GM13976 (cell line): ENCODE measurements at regions not wholly inside any gene's neighbourhood (a gene's known extent, or its start where the extent isn't known, plus 50 kb on each side); places are given as distances from the start of the nearest gene placed in this dataset.

Source experiments
- DNase-seq: peaks from one replicate; pipeline ENCODE4 v3.0.0; 2012; ENCODE audit warnings: low spot score
- in situ Hi-C: fragments of 300-500 bp; cut with MboI; formaldehyde crosslinking; loops from one replicate; pipeline ENCODE4 v1.12.0; 2022; ENCODE audit warnings: low sequenced_read_pairs, mixed read lengths, inconsistent platforms; ENCODE audit not compliant: unreplicated experiment
- TF ChIP-seq, protein P1 (sequence below): IDR thresholded peaks from 2 replicates; pipeline ENCODE4 v1.5.1; 2012; ENCODE audit warnings: borderline replicate concordance, mild to moderate bottlenecking; ENCODE audit not compliant: insufficient read depth; ENCODE audit errors: extremely low read depth, missing control alignments, control extremely low read depth

DNA sequence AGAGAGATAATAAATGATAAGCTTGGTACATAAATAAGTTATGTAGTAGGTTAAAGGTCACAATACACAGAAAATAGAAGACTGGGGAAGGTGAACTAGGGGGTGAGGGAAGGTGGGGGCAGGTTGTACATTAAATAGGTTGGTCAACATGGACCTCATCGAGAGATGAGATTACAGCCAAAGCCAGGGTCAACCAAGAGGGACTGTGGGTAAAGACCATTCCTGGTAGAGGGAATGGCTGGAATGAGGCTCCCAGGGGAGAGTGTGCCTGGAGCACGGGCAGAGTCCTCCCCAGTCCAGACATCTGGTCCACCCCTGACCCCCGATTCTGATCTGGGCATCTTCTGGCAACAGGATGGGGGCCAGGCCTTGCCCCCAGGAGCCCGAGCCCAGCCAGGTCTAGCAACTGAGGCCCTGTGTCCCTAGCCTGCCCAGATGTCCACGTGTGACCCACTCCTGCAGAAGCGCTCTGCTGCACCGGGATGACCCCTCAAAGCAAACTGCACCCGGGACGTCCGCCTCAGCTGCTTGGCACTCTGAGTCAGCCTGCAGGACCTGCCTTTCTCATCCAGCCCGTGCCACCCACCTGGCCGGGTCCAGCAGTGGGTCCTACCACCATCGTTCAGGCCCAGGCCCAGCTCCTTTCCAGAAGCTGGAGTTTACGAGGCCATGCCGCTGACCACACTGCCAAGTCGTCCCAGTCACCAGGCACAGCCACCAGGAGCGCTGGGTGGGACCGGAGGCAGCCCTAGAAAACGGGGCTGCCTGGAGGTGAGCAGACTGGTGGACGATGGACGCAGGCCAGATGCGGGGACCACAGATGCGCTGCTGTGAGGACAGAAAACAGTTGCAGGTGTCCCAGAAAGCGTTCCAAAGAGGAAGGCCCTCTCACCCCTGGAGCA, 56.2 kb upstream of the ID2 start:
- TF ChIP-seq, protein P1, sequence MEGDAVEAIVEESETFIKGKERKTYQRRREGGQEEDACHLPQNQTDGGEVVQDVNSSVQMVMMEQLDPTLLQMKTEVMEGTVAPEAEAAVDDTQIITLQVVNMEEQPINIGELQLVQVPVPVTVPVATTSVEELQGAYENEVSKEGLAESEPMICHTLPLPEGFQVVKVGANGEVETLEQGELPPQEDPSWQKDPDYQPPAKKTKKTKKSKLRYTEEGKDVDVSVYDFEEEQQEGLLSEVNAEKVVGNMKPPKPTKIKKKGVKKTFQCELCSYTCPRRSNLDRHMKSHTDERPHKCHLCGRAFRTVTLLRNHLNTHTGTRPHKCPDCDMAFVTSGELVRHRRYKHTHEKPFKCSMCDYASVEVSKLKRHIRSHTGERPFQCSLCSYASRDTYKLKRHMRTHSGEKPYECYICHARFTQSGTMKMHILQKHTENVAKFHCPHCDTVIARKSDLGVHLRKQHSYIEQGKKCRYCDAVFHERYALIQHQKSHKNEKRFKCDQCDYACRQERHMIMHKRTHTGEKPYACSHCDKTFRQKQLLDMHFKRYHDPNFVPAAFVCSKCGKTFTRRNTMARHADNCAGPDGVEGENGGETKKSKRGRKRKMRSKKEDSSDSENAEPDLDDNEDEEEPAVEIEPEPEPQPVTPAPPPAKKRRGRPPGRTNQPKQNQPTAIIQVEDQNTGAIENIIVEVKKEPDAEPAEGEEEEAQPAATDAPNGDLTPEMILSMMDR, result no peak
- DNase-seq, result no peak
- in situ Hi-C loops, result no loop called here

DNA sequence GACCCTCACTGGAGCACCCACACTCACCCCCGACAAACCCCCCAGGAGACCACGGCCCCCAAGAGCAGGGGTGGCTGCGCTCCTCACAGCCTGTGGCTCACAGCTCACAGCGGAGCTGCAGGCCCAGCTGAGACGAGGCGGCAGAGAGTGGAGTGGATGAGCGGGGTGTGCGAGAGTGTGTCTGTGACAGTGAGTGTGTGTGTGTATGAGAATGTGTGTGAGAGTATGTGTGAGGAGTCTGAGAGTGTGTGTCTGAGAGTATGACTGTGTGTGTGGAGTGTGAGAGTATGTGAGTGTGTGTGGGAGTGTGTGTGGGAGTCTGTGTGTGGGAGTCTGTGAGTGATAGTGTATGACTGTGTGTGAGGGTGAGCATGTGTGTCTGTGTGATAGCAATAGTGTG, 55.3 kb upstream of the ID2 start:
- in situ Hi-C loops, result no loop called here
- DNase-seq, result no peak
- TF ChIP-seq, protein P1, result no peak

DNA sequence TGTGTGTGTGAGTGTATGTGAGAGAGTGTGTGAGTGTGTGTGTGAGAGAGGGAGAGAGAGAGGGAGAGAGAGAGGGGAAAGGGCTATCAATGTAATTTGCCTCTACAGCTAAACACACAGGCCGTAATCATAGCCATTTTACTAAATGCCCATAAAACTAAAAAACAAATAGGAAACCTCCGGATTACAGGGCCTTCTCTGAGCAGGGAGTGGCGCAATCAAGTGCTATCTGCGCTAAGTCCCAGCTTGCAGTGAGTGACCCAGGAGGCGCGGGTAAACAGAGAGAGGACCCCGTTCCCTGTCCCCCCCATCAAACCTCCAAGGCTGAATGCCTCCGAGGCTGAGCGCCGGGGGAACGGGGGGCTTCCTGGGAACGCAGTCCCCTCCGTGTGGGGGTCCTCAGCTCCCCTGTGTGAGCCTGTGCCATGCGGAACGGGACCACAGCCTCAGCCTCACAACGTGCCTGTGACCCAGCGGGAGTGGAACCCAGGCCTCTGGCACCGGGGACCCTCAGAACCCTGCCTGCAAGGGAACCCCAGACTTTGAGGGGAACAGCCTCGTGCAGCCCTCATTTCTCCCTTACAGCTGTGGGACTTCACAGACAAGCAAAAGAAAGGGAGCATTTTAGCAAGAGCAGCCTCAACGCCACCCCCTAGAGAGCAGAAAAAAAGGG, 54.7 kb upstream of the ID2 start:
- TF ChIP-seq, protein P1, result no peak
- DNase-seq, result no peak
- in situ Hi-C loops, result no loop called here

DNA sequence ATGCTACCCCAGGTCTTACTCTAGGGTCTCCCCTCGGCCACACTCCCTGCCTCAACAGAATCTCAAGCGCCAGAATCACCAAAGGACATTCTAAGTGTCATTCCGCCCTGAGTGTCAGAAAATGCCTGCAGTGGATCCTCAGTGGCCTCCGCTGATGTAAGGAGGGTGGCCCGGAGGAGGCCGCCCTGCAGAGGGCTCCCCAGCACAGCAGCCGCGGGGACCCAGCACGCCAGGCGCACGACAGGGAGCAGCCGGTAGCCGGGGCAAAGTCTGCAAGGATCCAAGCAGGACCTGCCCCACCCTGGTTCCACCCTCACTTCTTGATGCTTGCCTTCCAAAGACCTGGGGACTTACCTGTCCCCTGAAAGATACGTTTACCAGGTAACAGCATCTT, 54.2 kb upstream of the ID2 start:
- in situ Hi-C loops, result no loop called here
- DNase-seq, result no peak

DNA sequence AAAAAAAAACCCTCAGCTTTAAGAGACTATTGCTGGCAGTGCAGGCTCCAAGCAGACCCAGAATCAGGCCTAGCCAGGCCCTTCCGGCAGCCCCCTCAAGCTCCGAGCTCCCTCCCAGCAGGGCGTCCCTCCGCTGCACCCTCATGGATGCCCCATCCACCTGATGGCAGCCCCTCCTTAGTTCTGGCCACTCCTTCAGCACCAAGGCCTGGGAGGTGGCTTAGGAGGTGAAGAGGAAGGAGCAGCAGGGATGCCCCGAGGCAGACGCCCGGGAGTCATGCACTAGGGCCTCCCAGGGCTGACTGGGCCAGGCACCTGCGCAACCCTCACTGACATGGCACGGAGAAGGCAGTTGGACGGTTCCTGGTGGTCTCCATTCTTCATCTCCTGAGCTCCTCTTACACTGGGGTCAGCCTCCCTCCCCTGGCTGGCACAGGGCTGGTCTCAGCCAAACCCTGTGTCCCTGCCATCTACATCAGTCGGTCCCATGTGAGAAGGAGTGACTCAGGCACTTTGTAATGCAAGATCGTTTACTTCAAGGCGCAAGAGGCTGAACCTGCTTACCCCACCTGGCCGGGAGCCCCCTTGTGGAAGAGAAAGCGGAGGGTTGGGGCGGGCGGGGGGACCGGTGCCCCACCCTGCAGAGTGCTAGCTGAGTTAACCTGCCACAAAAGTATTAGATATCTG, 53.5 kb upstream of the ID2 start:
- TF ChIP-seq, protein P1, result no peak
- DNase-seq, result no peak
- in situ Hi-C loops, result no loop called here

More for the DNA sequence above, 54.2 kb upstream of the ID2 start:
- TF ChIP-seq, protein P1, result no peak

DNA sequence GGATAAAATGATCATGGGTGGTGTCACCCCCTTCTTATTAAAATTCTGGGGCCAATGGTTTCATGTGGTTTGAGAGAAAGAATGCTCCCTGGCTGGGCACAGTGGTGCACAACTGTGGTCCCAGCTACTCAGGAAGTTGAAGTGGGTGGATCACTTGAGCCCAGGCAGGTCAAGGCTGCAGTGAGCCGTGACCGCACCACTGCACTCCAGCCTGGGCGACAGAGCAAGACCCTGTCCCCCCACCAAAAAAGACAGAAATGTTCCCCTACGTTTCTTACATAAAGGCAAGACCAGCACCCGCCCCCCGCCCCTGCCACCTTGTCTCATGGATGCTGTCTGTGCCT, 53.0 kb upstream of the ID2 start:
- DNase-seq, result no peak
- in situ Hi-C loops, result no loop called here
- TF ChIP-seq, protein P1, result no peak
